HL-60 (cell line): ENCODE measurements at regions not wholly inside any gene's neighbourhood (a gene's known extent, or its start where the extent isn't known, plus 50 kb on each side); places are given as distances from the start of the nearest gene placed in this dataset.

Experiments used
- DNase-seq, 2 experiments: peaks; one replicate each; pipeline ENCODE4 v3.0.0-alpha.2; 2010 to 2020; ENCODE audit warnings: low read depth in 1 of 2, low spot score in 1 of 2
- H3K27ac ChIP-seq: fragments of 250-450 bp; sonication (Bioruptor Pico); replicated peaks from 2 replicates; pipeline ENCODE4 v1.5.1; 2020; ENCODE audit warnings: mild to moderate bottlenecking, moderate library complexity
- H3K27me3 ChIP-seq: fragments of 250-450 bp; sonication (Bioruptor Pico); 2 replicates; pipeline ENCODE4 v1.5.1; 2021; ENCODE audit warnings: mild to moderate bottlenecking, moderate library complexity; ENCODE audit not compliant: insufficient read depth, poor library complexity, severe bottlenecking
- H3K4me3 ChIP-seq: replicated peaks from 2 replicates; pipeline ENCODE4 v1.5.1; 2011; ENCODE audit warnings: mild to moderate bottlenecking, control low read depth, low read length; ENCODE audit not compliant: insufficient read depth
- GABPA ChIP-seq: IDR thresholded peaks from 2 replicates; pipeline ENCODE4 v1.6.1; 2012; ENCODE audit warnings: low read depth
- POLR2AphosphoS5 ChIP-seq: IDR thresholded peaks from 2 replicates; pipeline ENCODE4 v1.6.1; 2012; ENCODE audit warnings: low read depth
- SPI1 ChIP-seq: IDR thresholded peaks from 2 replicates; pipeline ENCODE4 v1.6.1; 2012; ENCODE audit warnings: low read depth, mild to moderate bottlenecking, borderline replicate concordance
- TF ChIP-seq, protein P1 (sequence below): IDR thresholded peaks from one replicate; pipeline ENCODE4 v1.5.1; 2011; ENCODE audit warnings: low read length, control low read depth, inconsistent platforms; ENCODE audit not compliant: insufficient read depth
- TF ChIP-seq, protein P2 (sequence below): IDR thresholded peaks from 2 replicates; pipeline ENCODE4 v1.6.1; 2012; ENCODE audit warnings: low read depth; ENCODE audit not compliant: insufficient replicate concordance

- no peak for DNase-seq
- Histone ChIP-seq H3K27me3 (no peaks in the 10 kb centered on the region), H3K27ac (no peak overlapping the region), H3K4me3 (no peak overlapping the region)
- no peak for TF ChIP-seq POLR2AphosphoS5
- no peak for TF ChIP-seq SPI1
- TF ChIP-seq, protein P1, sequence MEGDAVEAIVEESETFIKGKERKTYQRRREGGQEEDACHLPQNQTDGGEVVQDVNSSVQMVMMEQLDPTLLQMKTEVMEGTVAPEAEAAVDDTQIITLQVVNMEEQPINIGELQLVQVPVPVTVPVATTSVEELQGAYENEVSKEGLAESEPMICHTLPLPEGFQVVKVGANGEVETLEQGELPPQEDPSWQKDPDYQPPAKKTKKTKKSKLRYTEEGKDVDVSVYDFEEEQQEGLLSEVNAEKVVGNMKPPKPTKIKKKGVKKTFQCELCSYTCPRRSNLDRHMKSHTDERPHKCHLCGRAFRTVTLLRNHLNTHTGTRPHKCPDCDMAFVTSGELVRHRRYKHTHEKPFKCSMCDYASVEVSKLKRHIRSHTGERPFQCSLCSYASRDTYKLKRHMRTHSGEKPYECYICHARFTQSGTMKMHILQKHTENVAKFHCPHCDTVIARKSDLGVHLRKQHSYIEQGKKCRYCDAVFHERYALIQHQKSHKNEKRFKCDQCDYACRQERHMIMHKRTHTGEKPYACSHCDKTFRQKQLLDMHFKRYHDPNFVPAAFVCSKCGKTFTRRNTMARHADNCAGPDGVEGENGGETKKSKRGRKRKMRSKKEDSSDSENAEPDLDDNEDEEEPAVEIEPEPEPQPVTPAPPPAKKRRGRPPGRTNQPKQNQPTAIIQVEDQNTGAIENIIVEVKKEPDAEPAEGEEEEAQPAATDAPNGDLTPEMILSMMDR, result no peak
Observed at GRCh38 chr10:83937826-83938225, 201.5 kb upstream of the GHITM start.

DNA sequence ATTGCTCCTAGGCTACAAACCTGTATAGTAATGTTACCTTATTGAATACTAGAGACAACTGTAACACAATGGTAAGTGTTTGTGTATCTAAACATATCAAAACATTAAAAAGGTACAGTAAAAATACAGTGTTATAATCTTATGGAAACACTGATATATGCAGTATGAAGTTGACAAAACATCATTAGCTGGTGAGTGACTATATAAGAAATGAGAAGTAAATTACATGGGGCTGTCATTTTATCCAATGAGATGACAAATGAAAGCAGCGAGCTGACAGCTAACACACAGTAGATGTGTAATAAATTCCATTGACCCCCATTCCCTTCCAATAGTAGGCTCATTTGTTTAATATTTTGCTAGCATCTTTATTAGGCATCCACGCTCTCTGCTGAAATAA, 198.1 kb upstream of the GHITM start:
- TF ChIP-seq, protein P2, sequence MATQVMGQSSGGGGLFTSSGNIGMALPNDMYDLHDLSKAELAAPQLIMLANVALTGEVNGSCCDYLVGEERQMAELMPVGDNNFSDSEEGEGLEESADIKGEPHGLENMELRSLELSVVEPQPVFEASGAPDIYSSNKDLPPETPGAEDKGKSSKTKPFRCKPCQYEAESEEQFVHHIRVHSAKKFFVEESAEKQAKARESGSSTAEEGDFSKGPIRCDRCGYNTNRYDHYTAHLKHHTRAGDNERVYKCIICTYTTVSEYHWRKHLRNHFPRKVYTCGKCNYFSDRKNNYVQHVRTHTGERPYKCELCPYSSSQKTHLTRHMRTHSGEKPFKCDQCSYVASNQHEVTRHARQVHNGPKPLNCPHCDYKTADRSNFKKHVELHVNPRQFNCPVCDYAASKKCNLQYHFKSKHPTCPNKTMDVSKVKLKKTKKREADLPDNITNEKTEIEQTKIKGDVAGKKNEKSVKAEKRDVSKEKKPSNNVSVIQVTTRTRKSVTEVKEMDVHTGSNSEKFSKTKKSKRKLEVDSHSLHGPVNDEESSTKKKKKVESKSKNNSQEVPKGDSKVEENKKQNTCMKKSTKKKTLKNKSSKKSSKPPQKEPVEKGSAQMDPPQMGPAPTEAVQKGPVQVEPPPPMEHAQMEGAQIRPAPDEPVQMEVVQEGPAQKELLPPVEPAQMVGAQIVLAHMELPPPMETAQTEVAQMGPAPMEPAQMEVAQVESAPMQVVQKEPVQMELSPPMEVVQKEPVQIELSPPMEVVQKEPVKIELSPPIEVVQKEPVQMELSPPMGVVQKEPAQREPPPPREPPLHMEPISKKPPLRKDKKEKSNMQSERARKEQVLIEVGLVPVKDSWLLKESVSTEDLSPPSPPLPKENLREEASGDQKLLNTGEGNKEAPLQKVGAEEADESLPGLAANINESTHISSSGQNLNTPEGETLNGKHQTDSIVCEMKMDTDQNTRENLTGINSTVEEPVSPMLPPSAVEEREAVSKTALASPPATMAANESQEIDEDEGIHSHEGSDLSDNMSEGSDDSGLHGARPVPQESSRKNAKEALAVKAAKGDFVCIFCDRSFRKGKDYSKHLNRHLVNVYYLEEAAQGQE, result no peak
- no peak for TF ChIP-seq SPI1
- TF ChIP-seq, protein P1, result no peak
- TF ChIP-seq GABPA, result no peak
- TF ChIP-seq POLR2AphosphoS5, result no peak
- DNase-seq, result no peak
- H3K27me3 ChIP-seq, result no peaks in the 10 kb centered on the region
- no peak overlapping the region for H3K4me3 ChIP-seq
- H3K27ac ChIP-seq, result no peak overlapping the region

GRCh38 chr10:83942410-83942809, 196.9 kb upstream of the GHITM start:
- TF ChIP-seq, protein P1, result no peak
- TF ChIP-seq, protein P2, result no peak
- TF ChIP-seq SPI1, result no peak
- no peak for TF ChIP-seq POLR2AphosphoS5
- no peak for TF ChIP-seq GABPA
- Histone ChIP-seq H3K4me3 (no peak overlapping the region), H3K27ac (no peak overlapping the region), H3K27me3 (no peaks in the 10 kb centered on the region)
- DNase-seq, result no peak

- H3K4me3 ChIP-seq, result no peak overlapping the region
- H3K27ac ChIP-seq, result no peak overlapping the region
- DNase-seq, result peak in 1 of 2 experiments; percentile 16
- TF ChIP-seq SPI1 (no peak), GABPA (no peak), POLR2AphosphoS5 (no peak)
- TF ChIP-seq, protein P1, result no peak
- TF ChIP-seq, protein P2, result no peak
- H3K27me3 ChIP-seq, result no peaks in the 10 kb centered on the region
Observed at GRCh38 chr10:83943049-83943448, 196.3 kb upstream of the GHITM start.
